Gastroesophageal sphincter (tissue), 3 donors: ENCODE measurements at regions not wholly inside any gene's neighbourhood (a gene's known extent, or its start where the extent isn't known, plus 50 kb on each side); places are given as distances from the start of the nearest gene placed in this dataset.
"Not testable (repeated sequence)": the region's sequence is repeated elsewhere in the genome, so short reads cannot be mapped to it uniquely, and the experiment has no call there.

ENCODE experiments used
- CTCF ChIP-seq, 4 experiments: fragments of 200-600 bp in 2 of 4; fragments of 450-650 bp in 2 of 4; sonication (generic) in 1 of 4; IDR thresholded peaks; one replicate each; pipeline ENCODE4 v1.5.1; 2017 to 2019; ENCODE audit warnings: antibody characterized with exemption in 4 of 4, mild to moderate bottlenecking in 2 of 4, moderate library complexity in 2 of 4
- EP300 ChIP-seq: sonication (generic); formaldehyde crosslinking; IDR thresholded peaks from one replicate; pipeline ENCODE4 v1.6.1; 2017; ENCODE audit warnings: antibody characterized with exemption, mild to moderate bottlenecking
- POLR2AphosphoS5 ChIP-seq: sonication (generic); formaldehyde crosslinking; IDR thresholded peaks from one replicate; pipeline ENCODE4 v1.6.1; 2017; ENCODE audit warnings: antibody characterized with exemption

- not testable (repeated sequence) for TF ChIP-seq EP300, POLR2AphosphoS5
- peak in 3 of 4 experiments; percentile 47 to 87 (median 83) for TF ChIP-seq CTCF (IDR thresholded peaks at IDR 0.05)
Measured at GRCh38 chr4:4107411-4108107, 119.2 kb downstream of the OTOP1 start.
